OCI-LY3 (cell line): ENCODE measurements at regions not wholly inside any gene's neighbourhood (a gene's known extent, or its start where the extent isn't known, plus 50 kb on each side); places are given as distances from the start of the nearest gene placed in this dataset.

ENCODE experiments used
- H2AFZ ChIP-seq: fragments of 200-600, 300-600 bp; shearing (Covaris generic); 2 replicates; pipeline ENCODE4 v1.6.0; 2014; ENCODE audit warnings: antibody characterized with exemption, low read depth, low read length
- H3K27ac ChIP-seq: fragments of 200-600, 300-600 bp; sonication (generic); 2 replicates; pipeline ENCODE4 v1.5.1; 2014; ENCODE audit warnings: mild to moderate bottlenecking, low read length, moderate library complexity, mixed read lengths
- H3K27me3 ChIP-seq: fragments of 200-600, 300-600 bp; sonication (generic); 2 replicates; pipeline ENCODE4 v1.6.1; 2014; ENCODE audit warnings: low read depth, low read length, mixed read lengths
- H3K36me3 ChIP-seq: fragments of 200-600, 300-600 bp; sonication (generic); replicated peaks from 2 replicates; pipeline ENCODE3; 2014; ENCODE audit warnings: low read depth, low read length, mixed read lengths
- H3K4me1 ChIP-seq: fragments of 300-600, 200-600 bp; sonication (generic); 2 replicates; pipeline ENCODE4 v1.6.1; 2014; ENCODE audit warnings: low read length, mixed read lengths
- H3K4me2 ChIP-seq: fragments of 200-600, 300-600 bp; sonication (generic); 2 replicates; pipeline ENCODE4 v1.6.1; 2014; ENCODE audit warnings: low read length, mixed read lengths
- H3K4me3 ChIP-seq: fragments of 300-600, 200-600 bp; sonication (generic); 2 replicates; pipeline ENCODE4 v1.5.1; 2014; ENCODE audit warnings: antibody characterized with exemption, mild to moderate bottlenecking, low read length, moderate library complexity
- H3K79me2 ChIP-seq: fragments of 300-600, 200-600 bp; shearing (Covaris generic); 2 replicates; pipeline ENCODE4 v1.6.1; 2014; ENCODE audit warnings: mild to moderate bottlenecking, low read length, mixed read lengths
- H3K9ac ChIP-seq: fragments of 300-600, 200-600 bp; shearing (Covaris generic); 2 replicates; pipeline ENCODE4 v1.6.0; 2014; ENCODE audit warnings: mild to moderate bottlenecking, low read length, moderate library complexity
- H3K9me3 ChIP-seq: fragments of 200-600, 300-600 bp; shearing (Covaris generic); 2 replicates; pipeline ENCODE4 v1.6.1; 2014; ENCODE audit warnings: low read length, mixed read lengths; ENCODE audit not compliant: insufficient read depth
- H4K20me1 ChIP-seq: fragments of 200-600, 300-600 bp; sonication (generic); 2 replicates; pipeline ENCODE4 v1.6.1; 2016; ENCODE audit warnings: low read length, mixed read lengths; ENCODE audit not compliant: insufficient read depth
- CTCF ChIP-seq: fragments of 200-600, 300-600 bp; sonication (generic); IDR thresholded peaks from 2 replicates; pipeline ENCODE4 v1.5.1; 2014; ENCODE audit warnings: antibody characterized with exemption, low read length, low read depth
- EZH2phosphoT487 ChIP-seq: fragments of 200-600 bp; shearing (Covaris generic); IDR thresholded peaks from 2 replicates; pipeline ENCODE4 v1.6.1; 2018; ENCODE audit warnings: antibody characterized with exemption, mixed run types, low read depth

DNA sequence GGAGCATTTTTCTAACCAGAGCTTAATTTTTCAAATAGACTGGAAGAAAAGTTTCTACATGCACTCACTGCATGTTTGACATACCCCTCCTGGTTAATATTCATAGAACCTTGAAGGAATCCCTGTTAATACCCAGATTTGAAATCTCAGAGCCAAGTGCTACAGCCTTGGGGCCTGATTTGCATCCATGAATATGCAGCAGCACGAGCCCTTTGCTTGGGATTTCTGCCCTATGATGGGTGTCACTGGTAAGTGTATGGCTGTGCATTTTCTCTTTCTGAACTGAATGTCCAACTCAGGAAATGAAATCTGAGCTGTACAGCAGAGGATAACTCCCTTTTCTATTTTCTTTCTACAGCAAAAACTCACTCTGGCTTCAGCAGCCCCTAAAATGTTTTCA is 1157.5 kb downstream of the XPNPEP1 start:
- H3K9ac ChIP-seq = no peak overlapping the region
- no peaks in the 10 kb centered on the region for H3K79me2 ChIP-seq
- no peak overlapping the region for H3K4me3 ChIP-seq
- no peak overlapping the region for H3K27ac ChIP-seq
- H3K4me2 ChIP-seq = no peak overlapping the region
- H3K9me3 ChIP-seq = no peaks in the 10 kb centered on the region
- H3K4me1 ChIP-seq = no peaks in the 10 kb centered on the region
- H3K36me3 ChIP-seq = no peaks in the 10 kb centered on the region
- no peak overlapping the region for H2AFZ ChIP-seq
- no peaks in the 10 kb centered on the region for H4K20me1 ChIP-seq
- no peaks in the 10 kb centered on the region for H3K27me3 ChIP-seq
- no peak for TF ChIP-seq CTCF
- TF ChIP-seq EZH2phosphoT487 = no peak

DNA sequence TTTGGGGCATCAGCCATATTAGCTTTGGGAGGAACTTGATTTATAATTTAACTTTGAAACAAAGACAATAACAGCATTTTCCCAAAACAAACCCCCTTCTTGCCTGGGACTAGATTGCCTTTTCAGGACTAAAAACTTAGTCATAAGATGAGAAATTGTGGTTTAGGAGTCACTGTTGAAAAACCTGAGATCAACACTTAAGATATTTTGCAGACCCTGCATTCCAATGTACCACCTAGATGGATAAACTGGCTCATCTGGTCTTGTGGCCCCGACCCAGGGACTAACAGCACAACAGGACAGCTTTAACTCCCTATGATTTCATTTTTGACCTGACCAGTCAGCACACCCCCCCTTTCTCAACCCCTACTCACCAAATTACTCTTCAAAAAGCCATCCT is 1165.4 kb downstream of the XPNPEP1 start:
- H2AFZ ChIP-seq = no peak overlapping the region
- no peaks in the 10 kb centered on the region for H3K36me3 ChIP-seq
- no peak overlapping the region for H3K27ac ChIP-seq
- H3K79me2 ChIP-seq = no peaks in the 10 kb centered on the region
- peaks cover 17% of the 10 kb centered on the region for H3K4me1 ChIP-seq
- TF ChIP-seq CTCF = no peak
- TF ChIP-seq EZH2phosphoT487 = no peak
- no peak overlapping the region for H3K9ac ChIP-seq
- no peak overlapping the region for H3K4me3 ChIP-seq
- no peaks in the 10 kb centered on the region for H3K27me3 ChIP-seq
- H3K4me2 ChIP-seq = 0 out of 2 replicates have a peak overlapping the region, but pooled peaks have one; percentile 10
- no peaks in the 10 kb centered on the region for H3K9me3 ChIP-seq
- no peaks in the 10 kb centered on the region for H4K20me1 ChIP-seq

- no peak overlapping the region for H3K27ac ChIP-seq
- H3K4me3 ChIP-seq = no peak overlapping the region
- no peak overlapping the region for H2AFZ ChIP-seq
- H3K27me3 ChIP-seq = no peaks in the 10 kb centered on the region
- TF ChIP-seq CTCF = no peak
- TF ChIP-seq EZH2phosphoT487 = no peak
- no peak overlapping the region for H3K4me2 ChIP-seq
- H3K36me3 ChIP-seq = no peaks in the 10 kb centered on the region
- no peaks in the 10 kb centered on the region for H3K79me2 ChIP-seq
- peaks cover 17% of the 10 kb centered on the region for H3K4me1 ChIP-seq
- H3K9me3 ChIP-seq = no peaks in the 10 kb centered on the region
- H3K9ac ChIP-seq = no peak overlapping the region
- no peaks in the 10 kb centered on the region for H4K20me1 ChIP-seq
Observed at GRCh38 chr10:108755646-108756045, 1167.7 kb downstream of the XPNPEP1 start.

DNA sequence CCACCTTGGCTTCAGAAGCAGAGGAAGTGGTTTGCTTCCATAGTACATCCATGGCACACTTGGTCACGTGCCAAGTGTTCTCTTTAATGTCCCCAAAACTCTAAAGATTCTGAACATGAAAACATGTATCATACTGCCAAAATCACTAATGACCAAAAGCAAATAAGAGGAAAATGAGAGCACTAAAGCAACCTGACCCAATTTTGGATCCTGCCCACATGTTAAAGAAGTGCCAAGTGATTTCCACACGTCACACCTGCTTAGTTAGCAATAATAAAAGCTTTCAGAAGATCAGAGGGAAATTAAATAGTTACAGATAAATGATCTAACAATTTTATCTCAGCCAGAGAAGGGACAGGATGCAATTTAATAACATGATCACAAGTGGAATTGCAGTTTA is 1170.0 kb downstream of the XPNPEP1 start:
- Histone ChIP-seq H3K9ac (no peak overlapping the region), H3K4me1 (peaks cover 20% of the 10 kb centered on the region), H3K4me2 (no peak overlapping the region), H3K4me3 (no peak overlapping the region), H4K20me1 (no peaks in the 10 kb centered on the region), H3K9me3 (no peaks in the 10 kb centered on the region), H2AFZ (no peak overlapping the region), H3K36me3 (no peaks in the 10 kb centered on the region), H3K79me2 (no peaks in the 10 kb centered on the region), H3K27me3 (no peaks in the 10 kb centered on the region), H3K27ac (no peak overlapping the region)
- TF ChIP-seq EZH2phosphoT487 (no peak), CTCF (no peak)
